ENCODE measurements at regions not wholly inside any gene's neighbourhood (a gene's known extent, or its start where the extent isn't known, plus 50 kb on each side); places are given as distances from the start of the nearest gene placed in this dataset.

DNA sequence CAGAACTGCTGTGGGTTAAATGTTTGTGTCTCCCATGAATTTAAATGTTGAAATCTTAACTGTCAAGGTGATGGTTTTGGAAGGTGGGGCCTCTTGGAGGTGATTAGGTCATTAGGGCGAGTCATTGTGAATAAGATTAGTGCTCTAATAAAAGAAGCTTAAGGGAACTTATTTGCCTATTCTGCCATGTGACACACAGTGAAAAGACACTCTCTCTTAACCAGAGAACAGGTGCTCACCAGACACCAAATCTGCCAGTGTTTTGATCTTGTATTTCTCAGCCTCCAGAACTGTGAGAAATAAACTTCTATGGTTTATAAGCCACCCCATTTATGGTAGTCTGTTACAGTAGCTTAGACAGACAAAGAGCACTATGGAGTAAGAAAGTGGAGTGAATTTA, 117.9 kb upstream of the SV2C start:
- Histone ChIP-seq H3K27me3 (replicated peaks in 1 of 4; ENCODE audit: control insufficient read depth in 3 of 4, extremely low read depth in 1 of 4, insufficient read depth in 3 of 4, low read length in 3 of 4) (no peaks in the 10 kb centered on the region), H2AK5ac (ENCODE audit: low read depth, low read length) (no peak overlapping the region), H2BK20ac (ENCODE audit: low read length) (no peak overlapping the region), H3K79me2 (ENCODE audit: control insufficient read depth in 1 of 2, insufficient read depth in 2 of 2, low read length in 2 of 2) (no peaks in the 10 kb centered on the region), H3K4ac (replicated peaks; ENCODE audit: insufficient read length, low read depth, low read length) (no peak overlapping the region), H3K14ac (ENCODE audit: insufficient read length) (no peak overlapping the region), H3K4me3 (ENCODE audit: extremely low read depth in 1 of 4, insufficient read depth in 2 of 4, low read depth in 3 of 4, low read length in 4 of 4) (no peak overlapping the region), H4K91ac (replicated peaks; ENCODE audit: insufficient read length, low read length) (no peak overlapping the region), H3K79me1 (ENCODE audit: low read depth, low read length) (no peaks in the 10 kb centered on the region), H2BK15ac (ENCODE audit: low read length) (no peak overlapping the region), H3K56ac (replicated peaks; ENCODE audit: insufficient read length, low read depth, low read length) (no peak overlapping the region), H3K9me3 (ENCODE audit: insufficient read depth in 2 of 2, low read depth in 1 of 2, low read length in 1 of 2) (peaks cover 21% of the 10 kb centered on the region in 2 experiments), H2AFZ (ENCODE audit: low read length) (no peak overlapping the region), H3K27ac (ENCODE audit: low read depth, low read length) (no peak overlapping the region), H2BK5ac (ENCODE audit: low read depth, low read length) (no peak overlapping the region), H3K18ac (ENCODE audit: extremely low read depth, low read length) (no peak overlapping the region), H4K5ac (ENCODE audit: insufficient read length, low read depth, low read length) (no peak overlapping the region), H3K4me1 (replicated peaks in 1 of 4; ENCODE audit: control insufficient read depth in 3 of 4, insufficient read depth in 4 of 4, low read length in 3 of 4) (no peaks in the 10 kb centered on the region), H4K8ac (ENCODE audit: extremely low read depth, insufficient read depth, low read length) (no peak overlapping the region), H4K20me1 (replicated peaks in 1 of 2; ENCODE audit: control insufficient read depth in 1 of 2, insufficient read depth in 2 of 2, low read length in 2 of 2) (no peaks in the 10 kb centered on the region), H3K23ac (ENCODE audit: insufficient read length) (no peak overlapping the region), H2BK12ac (ENCODE audit: low read depth, low read length) (no peak overlapping the region), H2BK120ac (replicated peaks; ENCODE audit: low read depth, low read length) (no peak overlapping the region), H3K4me2 (ENCODE audit: insufficient read depth in 1 of 2, low read depth in 2 of 2, low read length in 2 of 2) (no peak overlapping the region), H3K23me2 (ENCODE audit: low read depth, low read length) (no peaks in the 10 kb centered on the region), H3K9ac (replicated peaks in 1 of 4; ENCODE audit: extremely low read depth in 1 of 4, low read depth in 3 of 4, low read length in 3 of 4) (no peak overlapping the region), H3K36me3 (ENCODE audit: control insufficient read depth in 2 of 4, insufficient read depth in 4 of 4, low read length in 3 of 4) (no peaks in the 10 kb centered on the region; a peak in 1 of 8 replicates)
- ChIA-PET POLR2A (ENCODE audit: partially characterized antibody) (no interaction called here), CTCF (ENCODE audit: partially characterized antibody) (no interaction called here)
- no peak for FAIRE-seq
- 71% methylated on average over 1 of the region's 1 CpG; no CpG with 5 or more reads in 1 of the 2 experiments for WGBS, 2 experiments (ENCODE audit: extremely low coverage in 1 of 2, insufficient coverage in 1 of 2, insufficient read length in 1 of 2, insufficient replicate concordance in 2 of 2, low coverage in 1 of 2, low lambda C conversion rate in 2 of 2, missing lambda C conversion rate in 1 of 2)
- TF ChIP-seq BRCA1 (IDR thresholded peaks at IDR 0.05; ENCODE audit: low read depth, low read length) (no peak), SRF (IDR thresholded peaks at IDR 0.05; ENCODE audit: low read depth, low read length) (no peak), JUN (IDR thresholded peaks at IDR 0.05; ENCODE audit: low read depth, low read length) (no peak)
- no peak for DNase-seq (ENCODE audit: low read depth in 1 of 2, low spot score in 2 of 2)

Measured in H1 (cell line).